ENCODE measurements at regions not wholly inside any gene's neighbourhood (a gene's known extent, or its start where the extent isn't known, plus 50 kb on each side); places are given as distances from the start of the nearest gene placed in this dataset.

DNA sequence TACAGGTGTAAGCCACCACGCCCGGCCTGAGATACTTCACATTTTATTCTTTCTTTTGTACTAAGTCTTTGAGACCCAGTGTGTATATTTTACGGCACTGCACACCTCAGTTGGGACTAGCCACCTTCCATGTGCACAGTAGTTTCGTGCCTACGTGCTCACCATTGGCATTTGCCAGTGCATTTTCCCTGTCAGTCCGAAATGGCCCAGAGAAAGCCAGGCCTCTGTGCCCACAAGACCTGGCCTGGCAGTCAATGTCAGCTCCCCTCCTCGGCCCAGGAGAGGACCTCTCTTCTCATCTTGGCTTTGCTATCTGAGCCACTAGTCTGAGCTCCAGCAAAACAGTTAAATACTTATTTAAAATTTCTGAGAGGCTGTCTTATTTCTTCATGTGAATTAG lies 147.8 kb upstream of the KLHL29 start:
- TF ChIP-seq, protein P1, sequence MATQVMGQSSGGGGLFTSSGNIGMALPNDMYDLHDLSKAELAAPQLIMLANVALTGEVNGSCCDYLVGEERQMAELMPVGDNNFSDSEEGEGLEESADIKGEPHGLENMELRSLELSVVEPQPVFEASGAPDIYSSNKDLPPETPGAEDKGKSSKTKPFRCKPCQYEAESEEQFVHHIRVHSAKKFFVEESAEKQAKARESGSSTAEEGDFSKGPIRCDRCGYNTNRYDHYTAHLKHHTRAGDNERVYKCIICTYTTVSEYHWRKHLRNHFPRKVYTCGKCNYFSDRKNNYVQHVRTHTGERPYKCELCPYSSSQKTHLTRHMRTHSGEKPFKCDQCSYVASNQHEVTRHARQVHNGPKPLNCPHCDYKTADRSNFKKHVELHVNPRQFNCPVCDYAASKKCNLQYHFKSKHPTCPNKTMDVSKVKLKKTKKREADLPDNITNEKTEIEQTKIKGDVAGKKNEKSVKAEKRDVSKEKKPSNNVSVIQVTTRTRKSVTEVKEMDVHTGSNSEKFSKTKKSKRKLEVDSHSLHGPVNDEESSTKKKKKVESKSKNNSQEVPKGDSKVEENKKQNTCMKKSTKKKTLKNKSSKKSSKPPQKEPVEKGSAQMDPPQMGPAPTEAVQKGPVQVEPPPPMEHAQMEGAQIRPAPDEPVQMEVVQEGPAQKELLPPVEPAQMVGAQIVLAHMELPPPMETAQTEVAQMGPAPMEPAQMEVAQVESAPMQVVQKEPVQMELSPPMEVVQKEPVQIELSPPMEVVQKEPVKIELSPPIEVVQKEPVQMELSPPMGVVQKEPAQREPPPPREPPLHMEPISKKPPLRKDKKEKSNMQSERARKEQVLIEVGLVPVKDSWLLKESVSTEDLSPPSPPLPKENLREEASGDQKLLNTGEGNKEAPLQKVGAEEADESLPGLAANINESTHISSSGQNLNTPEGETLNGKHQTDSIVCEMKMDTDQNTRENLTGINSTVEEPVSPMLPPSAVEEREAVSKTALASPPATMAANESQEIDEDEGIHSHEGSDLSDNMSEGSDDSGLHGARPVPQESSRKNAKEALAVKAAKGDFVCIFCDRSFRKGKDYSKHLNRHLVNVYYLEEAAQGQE (IDR thresholded peaks at IDR 0.05; ENCODE audit: insufficient read depth in 1 of 2, low read depth in 2 of 2, low read length in 2 of 2), result no peak
- no peak for TF ChIP-seq FOXP2 (optimal IDR thresholded peaks at IDR 0.05; ENCODE audit: borderline replicate concordance, extremely low read depth, extremely low read length, insufficient read depth)
- TF ChIP-seq SIN3A (IDR thresholded peaks at IDR 0.05; ENCODE audit: borderline replicate concordance, insufficient read depth, low read length), result no peak
- TF ChIP-seq TAF1 (IDR thresholded peaks at IDR 0.05; ENCODE audit: borderline replicate concordance, insufficient read depth, low read length), result no peak
- no peak for TF ChIP-seq POLR2AphosphoS5 (IDR thresholded peaks at IDR 0.05; ENCODE audit: low read depth, low read length)

DNA sequence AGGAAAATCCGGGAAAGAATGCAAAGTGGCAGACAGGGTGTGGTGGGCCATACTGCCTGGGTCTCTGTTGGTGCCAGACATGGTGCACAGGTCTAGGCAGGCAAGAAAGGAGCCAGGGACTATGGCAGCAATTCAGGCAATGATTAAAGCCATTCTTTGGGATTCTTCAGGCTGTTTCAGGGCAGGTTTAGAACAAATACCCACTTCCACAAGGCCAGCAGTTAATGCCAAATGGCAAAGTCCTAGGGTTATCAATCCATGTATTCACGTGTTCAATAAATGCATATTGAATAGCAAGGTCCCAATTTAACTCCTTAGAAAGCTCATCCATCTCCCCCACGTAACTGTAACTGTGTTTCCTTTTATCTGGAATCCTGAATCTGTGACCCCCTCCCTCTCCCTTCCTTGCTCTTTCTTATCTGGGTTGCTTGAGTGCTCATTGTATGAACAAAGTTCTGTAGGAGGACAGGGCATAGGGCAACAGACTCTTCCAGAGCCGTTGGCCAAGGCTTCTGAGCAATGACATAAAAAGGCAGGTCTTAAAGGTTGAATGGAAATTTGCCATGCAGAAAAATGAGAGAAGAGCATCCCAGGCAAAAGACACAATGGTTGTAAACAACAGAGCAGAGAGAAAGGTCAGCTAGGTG lies 146.8 kb upstream of the KLHL29 start:
- no peak for TF ChIP-seq POLR2AphosphoS5 (IDR thresholded peaks at IDR 0.05; ENCODE audit: low read depth, low read length)
- TF ChIP-seq, protein P1 (IDR thresholded peaks at IDR 0.05; ENCODE audit: insufficient read depth in 1 of 2, low read depth in 2 of 2, low read length in 2 of 2), result no peak
- no peak for TF ChIP-seq SIN3A (IDR thresholded peaks at IDR 0.05; ENCODE audit: borderline replicate concordance, insufficient read depth, low read length)
- no peak for TF ChIP-seq TAF1 (IDR thresholded peaks at IDR 0.05; ENCODE audit: borderline replicate concordance, insufficient read depth, low read length)
- TF ChIP-seq FOXP2 (optimal IDR thresholded peaks at IDR 0.05; ENCODE audit: borderline replicate concordance, extremely low read depth, extremely low read length, insufficient read depth), result no peak

DNA sequence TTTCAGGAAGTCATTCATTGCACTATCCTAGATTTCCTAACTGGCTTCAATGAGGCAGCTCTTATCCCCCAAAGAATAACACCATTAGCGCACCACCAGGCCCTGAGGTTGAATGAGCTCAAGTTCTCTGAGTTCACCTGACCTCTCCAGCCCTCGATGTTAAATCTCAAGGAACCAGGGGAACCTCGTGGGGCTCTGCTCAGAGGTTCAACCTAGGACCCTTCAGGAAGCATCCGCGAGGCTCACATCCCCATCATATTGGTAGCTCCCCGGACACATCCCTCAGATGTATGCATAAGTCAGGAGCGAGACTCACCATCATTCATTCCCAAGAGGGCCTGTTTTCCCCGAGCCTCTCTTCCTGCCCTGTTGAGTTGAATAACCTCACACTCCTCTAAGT lies 145.6 kb upstream of the KLHL29 start:
- TF ChIP-seq TAF1 (IDR thresholded peaks at IDR 0.05; ENCODE audit: borderline replicate concordance, insufficient read depth, low read length), result no peak
- no peak for TF ChIP-seq POLR2AphosphoS5 (IDR thresholded peaks at IDR 0.05; ENCODE audit: low read depth, low read length)
- TF ChIP-seq, protein P1 (IDR thresholded peaks at IDR 0.05; ENCODE audit: insufficient read depth in 1 of 2, low read depth in 2 of 2, low read length in 2 of 2), result no peak
- no peak for TF ChIP-seq FOXP2 (optimal IDR thresholded peaks at IDR 0.05; ENCODE audit: borderline replicate concordance, extremely low read depth, extremely low read length, insufficient read depth)
- TF ChIP-seq SIN3A (IDR thresholded peaks at IDR 0.05; ENCODE audit: borderline replicate concordance, insufficient read depth, low read length), result no peak

DNA sequence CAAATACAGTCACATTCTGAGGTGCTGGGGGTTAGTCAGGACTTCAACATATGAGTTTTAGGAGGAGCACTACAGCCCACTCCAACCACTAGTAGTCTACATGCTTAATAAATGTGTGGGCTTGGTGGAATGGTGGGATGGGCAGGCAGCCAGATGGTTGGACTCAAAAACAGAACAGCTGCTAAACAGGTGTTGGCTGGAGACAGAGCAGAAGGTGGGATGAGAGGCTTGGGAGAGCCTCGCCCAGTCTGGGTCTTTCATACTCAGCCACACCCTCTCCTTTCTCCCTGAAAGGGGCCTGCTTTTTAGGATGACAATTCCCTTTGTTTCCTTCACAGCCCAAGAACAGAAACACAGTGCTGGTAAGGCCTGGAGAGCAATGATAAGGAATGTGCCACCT lies 143.9 kb upstream of the KLHL29 start:
- TF ChIP-seq POLR2AphosphoS5 (IDR thresholded peaks at IDR 0.05; ENCODE audit: low read depth, low read length), result no peak
- TF ChIP-seq, protein P1 (IDR thresholded peaks at IDR 0.05; ENCODE audit: insufficient read depth in 1 of 2, low read depth in 2 of 2, low read length in 2 of 2), result no peak
- no peak for TF ChIP-seq SIN3A (IDR thresholded peaks at IDR 0.05; ENCODE audit: borderline replicate concordance, insufficient read depth, low read length)
- no peak for TF ChIP-seq FOXP2 (optimal IDR thresholded peaks at IDR 0.05; ENCODE audit: borderline replicate concordance, extremely low read depth, extremely low read length, insufficient read depth)
- no peak for TF ChIP-seq TAF1 (IDR thresholded peaks at IDR 0.05; ENCODE audit: borderline replicate concordance, insufficient read depth, low read length)

Measured in PFSK-1 (cell line).